ENCODE measurements at regions not wholly inside any gene's neighbourhood (a gene's known extent, or its start where the extent isn't known, plus 50 kb on each side); places are given as distances from the start of the nearest gene placed in this dataset.
A peak's percentile ranks its signal among the peaks of the same experiment; 100 is the strongest.

GRCh38 chr15:96031426-96032110 is 298.9 kb upstream of the NR2F2 start:
- Histone ChIP-seq H3K36me3 (ENCODE audit: insufficient read depth, low read length) (no peaks in the 10 kb centered on the region), H3K4me3 (ENCODE audit: low read length) (no peak overlapping the region), H3K4me2 (ENCODE audit: low read length) (no peak overlapping the region), H3K27me3 (ENCODE audit: control insufficient read depth, insufficient read depth, low read length) (no peaks in the 10 kb centered on the region), H3K9me3 (replicated peaks; ENCODE audit: low read length) (no peaks in the 10 kb centered on the region), H3K9ac (ENCODE audit: low read depth, low read length) (no peak overlapping the region), H3K4me1 (ENCODE audit: control insufficient read depth, insufficient read depth, low read length) (no peaks in the 10 kb centered on the region)

- no peak overlapping the region for H3K4me3 ChIP-seq (ENCODE audit: low read length)
- H3K9ac ChIP-seq (ENCODE audit: low read depth, low read length) = no peak overlapping the region
- H3K9me3 ChIP-seq (replicated peaks; ENCODE audit: low read length) = no peaks in the 10 kb centered on the region
- H3K27me3 ChIP-seq (ENCODE audit: control insufficient read depth, insufficient read depth, low read length) = no peaks in the 10 kb centered on the region
- H3K36me3 ChIP-seq (ENCODE audit: insufficient read depth, low read length) = no peaks in the 10 kb centered on the region
- H3K4me1 ChIP-seq (ENCODE audit: control insufficient read depth, insufficient read depth, low read length) = no peaks in the 10 kb centered on the region
- H3K4me2 ChIP-seq (ENCODE audit: low read length) = no peak overlapping the region
Observed at GRCh38 chr15:96035091-96035490, 295.4 kb upstream of the NR2F2 start.

GRCh38 chr15:96035635-96036034 is 294.9 kb upstream of the NR2F2 start:
- no peaks in the 10 kb centered on the region for H3K9me3 ChIP-seq (replicated peaks; ENCODE audit: low read length)
- H3K4me2 ChIP-seq (ENCODE audit: low read length) = no peak overlapping the region
- H3K36me3 ChIP-seq (ENCODE audit: insufficient read depth, low read length) = no peaks in the 10 kb centered on the region
- H3K9ac ChIP-seq (ENCODE audit: low read depth, low read length) = no peak overlapping the region
- H3K4me3 ChIP-seq (ENCODE audit: low read length) = no peak overlapping the region
- H3K4me1 ChIP-seq (ENCODE audit: control insufficient read depth, insufficient read depth, low read length) = no peaks in the 10 kb centered on the region
- no peaks in the 10 kb centered on the region for H3K27me3 ChIP-seq (ENCODE audit: control insufficient read depth, insufficient read depth, low read length)

- no peaks in the 10 kb centered on the region for H3K4me1 ChIP-seq (ENCODE audit: control insufficient read depth, insufficient read depth, low read length)
- no peaks in the 10 kb centered on the region for H3K9me3 ChIP-seq (replicated peaks; ENCODE audit: low read length)
- H3K4me3 ChIP-seq (ENCODE audit: low read length) = no peak overlapping the region
- no peak overlapping the region for H3K4me2 ChIP-seq (ENCODE audit: low read length)
- no peak overlapping the region for H3K9ac ChIP-seq (ENCODE audit: low read depth, low read length)
- no peaks in the 10 kb centered on the region for H3K36me3 ChIP-seq (ENCODE audit: insufficient read depth, low read length)
- H3K27me3 ChIP-seq (ENCODE audit: control insufficient read depth, insufficient read depth, low read length) = no peaks in the 10 kb centered on the region
Observed at GRCh38 chr15:96037584-96037983, 292.9 kb upstream of the NR2F2 start.

- H3K9me3 ChIP-seq (replicated peaks; ENCODE audit: low read length) = no peaks in the 10 kb centered on the region
- H3K9ac ChIP-seq (ENCODE audit: low read depth, low read length) = no peak overlapping the region
- no peaks in the 10 kb centered on the region for H3K4me1 ChIP-seq (ENCODE audit: control insufficient read depth, insufficient read depth, low read length)
- no peaks in the 10 kb centered on the region for H3K27me3 ChIP-seq (ENCODE audit: control insufficient read depth, insufficient read depth, low read length)
- H3K36me3 ChIP-seq (ENCODE audit: insufficient read depth, low read length) = no peaks in the 10 kb centered on the region
- H3K4me2 ChIP-seq (ENCODE audit: low read length) = no peak overlapping the region
- H3K4me3 ChIP-seq (ENCODE audit: low read length) = no peak overlapping the region
Observed at GRCh38 chr15:96038131-96038530, 292.4 kb upstream of the NR2F2 start.

- Histone ChIP-seq H3K9ac (ENCODE audit: low read depth, low read length) (no peak overlapping the region), H3K4me2 (ENCODE audit: low read length) (no peak overlapping the region), H3K4me3 (ENCODE audit: low read length) (no peak overlapping the region), H3K9me3 (replicated peaks; ENCODE audit: low read length) (no peaks in the 10 kb centered on the region), H3K4me1 (ENCODE audit: control insufficient read depth, insufficient read depth, low read length) (no peaks in the 10 kb centered on the region), H3K27me3 (ENCODE audit: control insufficient read depth, insufficient read depth, low read length) (no peaks in the 10 kb centered on the region), H3K36me3 (ENCODE audit: insufficient read depth, low read length) (no peaks in the 10 kb centered on the region)
Observed at GRCh38 chr15:96038650-96039049, 291.9 kb upstream of the NR2F2 start.

- Histone ChIP-seq H3K9me3 (replicated peaks; ENCODE audit: low read length) (no peaks in the 10 kb centered on the region), H3K36me3 (ENCODE audit: insufficient read depth, low read length) (no peaks in the 10 kb centered on the region), H3K4me3 (ENCODE audit: low read length) (no peak overlapping the region), H3K9ac (ENCODE audit: low read depth, low read length) (no peak overlapping the region), H3K4me1 (ENCODE audit: control insufficient read depth, insufficient read depth, low read length) (peaks cover 10% of the 10 kb centered on the region), H3K27me3 (ENCODE audit: control insufficient read depth, insufficient read depth, low read length) (no peaks in the 10 kb centered on the region), H3K4me2 (ENCODE audit: low read length) (no peak overlapping the region)
Observed at GRCh38 chr15:96041982-96042733, 288.3 kb upstream of the NR2F2 start.

- H3K36me3 ChIP-seq (ENCODE audit: insufficient read depth, low read length) = no peaks in the 10 kb centered on the region
- no peak overlapping the region for H3K4me2 ChIP-seq (ENCODE audit: low read length)
- H3K4me3 ChIP-seq (ENCODE audit: low read length) = no peak overlapping the region
- H3K9ac ChIP-seq (ENCODE audit: low read depth, low read length) = no peak overlapping the region
- H3K27me3 ChIP-seq (ENCODE audit: control insufficient read depth, insufficient read depth, low read length) = no peaks in the 10 kb centered on the region
- no peaks in the 10 kb centered on the region for H3K9me3 ChIP-seq (replicated peaks; ENCODE audit: low read length)
- H3K4me1 ChIP-seq (ENCODE audit: control insufficient read depth, insufficient read depth, low read length) = peaks cover 14% of the 10 kb centered on the region
Observed at GRCh38 chr15:96042734-96043224, 287.7 kb upstream of the NR2F2 start.

GRCh38 chr15:96043591-96044171 is 286.8 kb upstream of the NR2F2 start:
- H3K36me3 ChIP-seq (ENCODE audit: insufficient read depth, low read length) = no peaks in the 10 kb centered on the region
- H3K9me3 ChIP-seq (replicated peaks; ENCODE audit: low read length) = no peaks in the 10 kb centered on the region
- H3K4me2 ChIP-seq (ENCODE audit: low read length) = no peak overlapping the region

GRCh38 chr15:96046620-96047240 is 283.8 kb upstream of the NR2F2 start:
- Histone ChIP-seq H3K27me3 (ENCODE audit: control insufficient read depth, insufficient read depth, low read length) (no peaks in the 10 kb centered on the region), H3K9ac (ENCODE audit: low read depth, low read length) (peak overlapping the region; percentile 68), H3K36me3 (ENCODE audit: insufficient read depth, low read length) (no peaks in the 10 kb centered on the region), H3K9me3 (replicated peaks; ENCODE audit: low read length) (no peaks in the 10 kb centered on the region), H3K4me3 (ENCODE audit: low read length) (peak overlapping the region; percentile 46), H3K4me1 (ENCODE audit: control insufficient read depth, insufficient read depth, low read length) (peaks cover 22% of the 10 kb centered on the region), H3K4me2 (ENCODE audit: low read length) (peak overlapping the region; percentile 68)

More at GRCh38 chr15:96043591-96044171, 286.8 kb upstream of the NR2F2 start:
- no peak overlapping the region for H3K4me3 ChIP-seq (ENCODE audit: low read length)
- no peak overlapping the region for H3K9ac ChIP-seq (ENCODE audit: low read depth, low read length)
- peaks cover 22% of the 10 kb centered on the region for H3K4me1 ChIP-seq (ENCODE audit: control insufficient read depth, insufficient read depth, low read length)
- H3K27me3 ChIP-seq (ENCODE audit: control insufficient read depth, insufficient read depth, low read length) = no peaks in the 10 kb centered on the region

- H3K4me3 ChIP-seq (ENCODE audit: low read length) = peak overlapping the region; percentile 46
- no peaks in the 10 kb centered on the region for H3K36me3 ChIP-seq (ENCODE audit: insufficient read depth, low read length)
- peak overlapping the region; percentile 68 for H3K9ac ChIP-seq (ENCODE audit: low read depth, low read length)
- peaks cover 22% of the 10 kb centered on the region for H3K4me1 ChIP-seq (ENCODE audit: control insufficient read depth, insufficient read depth, low read length)
- no peaks in the 10 kb centered on the region for H3K9me3 ChIP-seq (replicated peaks; ENCODE audit: low read length)
- no peaks in the 10 kb centered on the region for H3K27me3 ChIP-seq (ENCODE audit: control insufficient read depth, insufficient read depth, low read length)
- peak overlapping the region; percentile 68 for H3K4me2 ChIP-seq (ENCODE audit: low read length)
Observed at GRCh38 chr15:96047255-96047931, 283.1 kb upstream of the NR2F2 start.
